ENCODE measurements at regions not wholly inside any gene's neighbourhood (a gene's known extent, or its start where the extent isn't known, plus 50 kb on each side); places are given as distances from the start of the nearest gene placed in this dataset.

- no peaks in the 10 kb centered on the region for H3K9me3 Mint-ChIP-seq
- H3K27ac Mint-ChIP-seq = no peak overlapping the region
- H3K36me3 Mint-ChIP-seq (ENCODE audit: insufficient read depth in 2 of 2) = no peaks in the 10 kb centered on the region
- ATAC-seq (replicated peaks in 1 of 2) (no peak), DNase-seq (no peak)
- H3K4me1 Mint-ChIP-seq (ENCODE audit: low read depth) = no peaks in the 10 kb centered on the region
- H3K27me3 Mint-ChIP-seq (ENCODE audit: low read depth) = no peaks in the 10 kb centered on the region
- H3K4me3 Mint-ChIP-seq = no peak overlapping the region
Observed at GRCh38 chr3:181879926-181880325, 168.2 kb downstream of the SOX2 start.

DNA sequence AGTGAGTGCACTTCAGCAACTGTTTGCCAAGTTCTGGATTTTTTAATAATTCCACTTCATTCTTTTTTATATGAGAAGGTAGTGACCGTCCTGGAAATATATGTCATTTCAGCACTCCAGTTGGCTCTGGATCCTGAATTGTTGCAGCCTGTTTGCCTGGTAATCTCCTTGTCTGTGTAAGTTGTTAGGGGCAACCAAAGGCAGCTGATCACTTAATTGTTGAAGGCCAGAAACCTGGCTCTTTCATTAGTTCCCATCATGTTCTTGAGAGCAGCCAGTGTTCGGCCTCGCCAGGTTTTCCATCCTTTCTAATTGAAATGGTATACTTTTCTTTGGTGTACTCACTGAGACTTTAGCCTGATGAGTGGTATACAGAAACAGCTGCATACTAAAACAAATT lies 168.6 kb downstream of the SOX2 start:
- ATAC-seq (replicated peaks in 1 of 2) = no peak
- Mint-ChIP-seq H3K4me3 (no peak overlapping the region), H3K4me1 (ENCODE audit: low read depth) (no peaks in the 10 kb centered on the region), H3K27me3 (ENCODE audit: low read depth) (no peaks in the 10 kb centered on the region), H3K9me3 (no peaks in the 10 kb centered on the region), H3K36me3 (ENCODE audit: insufficient read depth in 2 of 2) (no peaks in the 10 kb centered on the region), H3K27ac (no peak overlapping the region)
- DNase-seq = no peak

GRCh38 chr3:181881749-181882148 lies 170.0 kb downstream of the SOX2 start:
- no peak for DNase-seq
- Mint-ChIP-seq H3K4me3 (no peak overlapping the region), H3K4me1 (ENCODE audit: low read depth) (no peaks in the 10 kb centered on the region), H3K27me3 (ENCODE audit: low read depth) (no peaks in the 10 kb centered on the region), H3K27ac (no peak overlapping the region), H3K9me3 (no peaks in the 10 kb centered on the region), H3K36me3 (ENCODE audit: insufficient read depth in 2 of 2) (no peaks in the 10 kb centered on the region)
- no peak for ATAC-seq (replicated peaks in 1 of 2)

GRCh38 chr3:181885868-181886630 lies 174.3 kb downstream of the SOX2 start:
- Mint-ChIP-seq H3K27ac (no peak overlapping the region), H3K27me3 (ENCODE audit: low read depth) (no peaks in the 10 kb centered on the region), H3K4me3 (no peak overlapping the region), H3K36me3 (ENCODE audit: insufficient read depth in 2 of 2) (no peaks in the 10 kb centered on the region), H3K4me1 (ENCODE audit: low read depth) (no peaks in the 10 kb centered on the region), H3K9me3 (no peaks in the 10 kb centered on the region)
- ATAC-seq (replicated peaks in 1 of 2) (no peak), DNase-seq (no peak)

DNA sequence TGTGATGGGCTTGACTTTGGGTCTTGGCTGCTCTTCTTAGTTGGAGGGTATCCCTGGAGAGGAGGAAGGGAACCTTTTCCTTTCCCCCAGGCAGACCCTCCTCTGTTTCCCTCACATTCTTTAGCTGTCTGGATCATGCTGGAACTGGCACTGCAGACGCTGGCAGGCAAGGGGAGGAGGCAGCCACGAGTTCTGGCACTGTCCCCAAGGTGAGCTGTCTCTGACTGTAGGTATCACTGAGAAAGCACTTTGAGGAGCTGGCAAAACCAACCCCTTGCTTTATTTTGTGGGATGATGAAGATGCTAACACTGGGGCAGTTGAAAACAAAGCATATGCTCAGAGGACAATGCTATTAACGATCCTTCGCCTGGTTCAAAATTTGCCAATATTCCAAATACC lies 175.0 kb downstream of the SOX2 start:
- Mint-ChIP-seq H3K36me3 (ENCODE audit: insufficient read depth in 2 of 2) (no peaks in the 10 kb centered on the region), H3K4me1 (ENCODE audit: low read depth) (no peaks in the 10 kb centered on the region), H3K9me3 (no peaks in the 10 kb centered on the region), H3K27me3 (ENCODE audit: low read depth) (no peaks in the 10 kb centered on the region), H3K27ac (no peak overlapping the region), H3K4me3 (no peak overlapping the region)
- ATAC-seq (replicated peaks in 1 of 2) = no peak
- no peak for DNase-seq

DNA sequence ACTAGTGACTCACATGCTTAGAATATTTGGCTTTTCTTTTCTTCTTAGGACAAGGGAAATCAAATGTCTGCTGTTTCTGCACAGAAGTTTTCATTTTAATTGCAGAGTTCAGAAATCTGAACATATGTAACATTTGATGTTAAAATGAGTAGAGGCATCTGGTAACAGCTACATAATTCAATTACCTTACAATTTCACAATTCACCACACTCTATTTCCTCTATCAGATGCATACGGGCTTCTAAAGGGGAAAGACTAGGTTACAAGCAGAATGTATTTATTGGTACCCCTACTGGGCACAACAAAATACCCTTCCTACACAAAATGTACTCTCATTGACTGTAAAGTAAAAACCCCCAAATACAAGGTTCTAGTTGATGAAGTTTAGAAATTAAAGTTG lies 176.0 kb downstream of the SOX2 start:
- no peaks in the 10 kb centered on the region for H3K27me3 Mint-ChIP-seq (ENCODE audit: low read depth)
- no peaks in the 10 kb centered on the region for H3K36me3 Mint-ChIP-seq (ENCODE audit: insufficient read depth in 2 of 2)
- no peak for ATAC-seq (replicated peaks in 1 of 2)
- no peak overlapping the region for H3K4me3 Mint-ChIP-seq
- no peak overlapping the region for H3K27ac Mint-ChIP-seq
- H3K4me1 Mint-ChIP-seq (ENCODE audit: low read depth) = no peaks in the 10 kb centered on the region
- H3K9me3 Mint-ChIP-seq = no peaks in the 10 kb centered on the region
- no peak for DNase-seq

DNA sequence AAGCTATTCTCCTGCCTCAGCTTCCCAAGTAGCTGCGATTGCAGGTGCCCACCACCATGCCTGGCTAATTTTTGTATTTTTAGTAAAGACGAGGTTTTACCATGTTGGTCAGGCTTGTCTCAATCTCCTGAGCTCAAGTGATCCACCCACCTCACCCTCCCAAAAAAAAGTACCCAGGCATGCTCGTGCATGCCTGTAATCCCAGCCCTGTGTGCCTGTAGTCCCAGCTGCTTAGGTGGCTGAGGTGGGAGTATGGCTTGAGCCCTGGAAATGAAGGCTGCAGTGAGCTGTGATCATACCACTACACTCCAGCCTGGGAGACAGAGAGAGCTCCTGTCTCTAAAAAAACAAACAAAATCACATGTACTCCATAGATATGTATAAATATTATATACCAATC lies 176.5 kb downstream of the SOX2 start:
- Mint-ChIP-seq H3K36me3 (ENCODE audit: insufficient read depth in 2 of 2) (no peaks in the 10 kb centered on the region), H3K27ac (no peak overlapping the region), H3K9me3 (no peaks in the 10 kb centered on the region), H3K4me3 (no peak overlapping the region), H3K27me3 (ENCODE audit: low read depth) (no peaks in the 10 kb centered on the region), H3K4me1 (ENCODE audit: low read depth) (no peaks in the 10 kb centered on the region)
- ATAC-seq (replicated peaks in 1 of 2) (no peak), DNase-seq (no peak)

DNA sequence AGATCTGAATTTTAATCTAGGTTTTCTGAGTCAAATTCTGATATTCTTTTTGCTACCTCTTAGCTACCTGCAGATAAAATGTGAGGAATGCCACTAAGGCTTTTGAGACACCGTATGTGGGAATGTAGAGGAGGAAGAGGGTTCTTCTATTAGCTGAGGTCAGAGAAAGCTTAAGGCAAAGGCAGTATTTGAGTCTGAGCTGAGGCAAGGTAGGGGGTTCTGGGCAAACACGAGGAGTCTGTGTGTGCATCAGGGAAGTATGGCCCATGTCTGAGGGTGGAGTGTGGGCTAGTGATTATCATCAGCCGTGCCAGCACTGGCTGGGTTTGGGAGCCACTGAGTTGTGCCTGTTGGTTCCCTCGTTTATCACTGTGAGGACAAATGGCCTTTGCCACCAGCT lies 181.1 kb downstream of the SOX2 start:
- Mint-ChIP-seq H3K4me3 (no peak overlapping the region), H3K9me3 (no peaks in the 10 kb centered on the region), H3K27ac (no peak overlapping the region), H3K4me1 (ENCODE audit: low read depth) (no peaks in the 10 kb centered on the region), H3K27me3 (ENCODE audit: low read depth) (no peaks in the 10 kb centered on the region), H3K36me3 (ENCODE audit: insufficient read depth in 2 of 2) (no peaks in the 10 kb centered on the region)
- DNase-seq = no peak
- ATAC-seq (replicated peaks in 1 of 2) = no peak

GRCh38 chr3:181896605-181897004 lies 184.9 kb downstream of the SOX2 start:
- Mint-ChIP-seq H3K9me3 (no peaks in the 10 kb centered on the region), H3K36me3 (ENCODE audit: insufficient read depth in 2 of 2) (no peaks in the 10 kb centered on the region), H3K27ac (no peak overlapping the region), H3K4me3 (no peak overlapping the region), H3K27me3 (ENCODE audit: low read depth) (no peaks in the 10 kb centered on the region), H3K4me1 (ENCODE audit: low read depth) (no peaks in the 10 kb centered on the region)
- ATAC-seq (replicated peaks in 1 of 2) = no peak
- DNase-seq = no peak

- no peak for DNase-seq
- no peak for ATAC-seq (replicated peaks in 1 of 2)
- H3K4me3 Mint-ChIP-seq = no peak overlapping the region
- no peaks in the 10 kb centered on the region for H3K9me3 Mint-ChIP-seq
- H3K27me3 Mint-ChIP-seq (ENCODE audit: low read depth) = no peaks in the 10 kb centered on the region
- no peaks in the 10 kb centered on the region for H3K4me1 Mint-ChIP-seq (ENCODE audit: low read depth)
- H3K27ac Mint-ChIP-seq = no peak overlapping the region
- no peaks in the 10 kb centered on the region for H3K36me3 Mint-ChIP-seq (ENCODE audit: insufficient read depth in 2 of 2)
Observed at GRCh38 chr3:181899702-181900101, 188.0 kb downstream of the SOX2 start.

GRCh38 chr3:181901626-181902025 lies 189.9 kb downstream of the SOX2 start:
- Mint-ChIP-seq H3K4me3 (no peak overlapping the region), H3K27me3 (ENCODE audit: low read depth) (no peaks in the 10 kb centered on the region), H3K36me3 (ENCODE audit: insufficient read depth in 2 of 2) (no peaks in the 10 kb centered on the region), H3K4me1 (ENCODE audit: low read depth) (no peaks in the 10 kb centered on the region), H3K27ac (no peak overlapping the region), H3K9me3 (no peaks in the 10 kb centered on the region)
- DNase-seq = no peak
- ATAC-seq (replicated peaks in 1 of 2) = no peak

DNA sequence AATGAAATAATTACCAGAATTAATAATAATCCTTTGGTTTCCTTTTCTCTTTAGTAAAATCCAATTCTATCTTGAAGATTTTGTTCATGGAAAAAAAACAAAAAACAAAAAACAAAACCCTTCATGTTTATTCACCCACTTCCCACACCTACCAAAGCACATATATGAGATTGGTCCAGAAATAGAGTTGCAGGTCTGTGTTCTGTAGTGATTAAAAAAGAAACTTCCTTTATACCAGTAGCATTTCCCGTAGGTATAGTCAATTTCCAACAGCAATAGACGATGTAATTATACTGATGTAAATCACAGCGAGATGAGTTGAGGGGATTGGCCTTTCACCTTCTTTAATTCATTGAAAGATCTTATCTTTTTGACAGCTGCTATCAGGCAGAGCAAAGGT lies 194.6 kb downstream of the SOX2 start:
- ATAC-seq (replicated peaks in 1 of 2) = no peak
- Mint-ChIP-seq H3K4me1 (ENCODE audit: low read depth) (no peaks in the 10 kb centered on the region), H3K9me3 (no peaks in the 10 kb centered on the region), H3K27ac (no peak overlapping the region), H3K27me3 (ENCODE audit: low read depth) (no peaks in the 10 kb centered on the region), H3K4me3 (no peak overlapping the region), H3K36me3 (ENCODE audit: insufficient read depth in 2 of 2) (no peaks in the 10 kb centered on the region)
- no peak for DNase-seq

DNA sequence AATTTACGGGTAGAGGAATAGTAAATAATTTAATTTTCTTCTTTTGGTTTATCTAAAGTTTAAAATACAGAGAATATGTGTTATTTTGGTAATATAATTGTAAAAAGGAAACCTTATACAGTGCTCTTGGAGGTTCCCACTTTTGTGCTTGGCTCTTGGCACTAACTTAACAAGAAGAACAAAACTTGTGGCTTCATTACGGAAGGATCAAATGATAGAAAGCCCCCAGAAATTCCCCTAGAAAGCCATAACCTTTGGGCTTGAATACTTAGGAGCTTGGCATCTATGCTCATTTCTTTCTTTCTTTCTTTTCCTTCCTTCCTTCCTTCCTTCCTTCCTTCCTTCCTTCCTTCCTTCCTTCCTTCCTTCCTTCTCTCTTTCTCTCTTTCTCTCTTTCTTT lies 197.5 kb downstream of the SOX2 start:
- DNase-seq (no peak), ATAC-seq (replicated peaks in 1 of 2) (no peak)
- Mint-ChIP-seq H3K4me1 (ENCODE audit: low read depth) (no peaks in the 10 kb centered on the region), H3K9me3 (no peaks in the 10 kb centered on the region), H3K27me3 (ENCODE audit: low read depth) (no peaks in the 10 kb centered on the region), H3K4me3 (no peak overlapping the region), H3K36me3 (ENCODE audit: insufficient read depth in 2 of 2) (no peaks in the 10 kb centered on the region), H3K27ac (no peak overlapping the region)

DNA sequence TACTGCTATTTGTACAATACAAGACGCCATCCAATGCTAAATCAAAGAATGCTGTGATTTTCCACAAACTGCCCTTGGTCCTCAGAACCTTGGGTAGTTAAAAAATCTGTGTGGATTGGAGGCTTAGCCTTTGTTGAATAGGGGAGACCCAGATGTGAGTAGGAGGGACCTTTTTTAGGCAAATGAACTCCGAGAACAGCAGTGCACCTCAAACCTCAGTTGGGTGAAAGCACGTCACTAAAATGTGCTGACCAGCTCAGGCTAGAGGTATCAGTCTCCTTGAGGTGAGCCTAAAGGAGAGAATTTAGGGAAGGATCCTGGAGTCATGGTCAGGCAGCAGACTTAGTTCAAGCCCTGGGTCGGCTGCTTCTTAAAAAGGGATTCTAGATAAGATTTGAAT lies 200.7 kb downstream of the SOX2 start:
- Mint-ChIP-seq H3K9me3 (peaks cover 0 to 4% of the 10 kb centered on the region in 2 donors), H3K36me3 (ENCODE audit: insufficient read depth in 2 of 2) (no peaks in the 10 kb centered on the region)
- no peak for ATAC-seq (replicated peaks in 1 of 2)

More for the DNA sequence above, 200.7 kb downstream of the SOX2 start:
- Mint-ChIP-seq H3K4me3 (no peak overlapping the region), H3K27ac (no peak overlapping the region), H3K27me3 (ENCODE audit: low read depth) (no peaks in the 10 kb centered on the region), H3K4me1 (ENCODE audit: low read depth) (no peaks in the 10 kb centered on the region)
- DNase-seq = no peak
